ENCODE measurements at regions not wholly inside any gene's neighbourhood (a gene's known extent, or its start where the extent isn't known, plus 50 kb on each side); places are given as distances from the start of the nearest gene placed in this dataset.

GRCh38 chr11:95684170-95684569, 105.4 kb downstream of the FAM76B start:
- H4K5ac ChIP-seq (ENCODE audit: low read depth, low read length), result no peak overlapping the region
- ChIA-PET POLR2A (ENCODE audit: unreplicated experiment) (no interaction called here), CTCF (interaction anchor here (0.6 kb wide), 1 partner anchor 29 kb away, joined by 4 read pairs; no protein-coding TSS in a partner anchor)
- no peaks in the 10 kb centered on the region for H3K9me1 ChIP-seq (ENCODE audit: insufficient read depth, low read length)
- no peaks in the 10 kb centered on the region for H3K9me3 ChIP-seq (ENCODE audit: control insufficient read depth, insufficient read depth, low read length)
- BruUV-seq (replicated peaks), result no TSS peak
- no peak overlapping the region for H2AFZ ChIP-seq (replicated peaks; ENCODE audit: low read length, poor library complexity)
- no peak overlapping the region for H3K27ac ChIP-seq (ENCODE audit: insufficient read depth, low read length)
- H3K9ac ChIP-seq (ENCODE audit: low read depth, low read length), result no peak overlapping the region
- DNase-seq (no peak), ATAC-seq (ENCODE audit: low read depth) (no peak)
- no peaks in the 10 kb centered on the region for H3K36me3 ChIP-seq (ENCODE audit: control insufficient read depth, insufficient read depth, low read length)
- H3K23ac ChIP-seq (ENCODE audit: low read depth, low read length), result no peak overlapping the region
- TF ChIP-seq ELK1 (IDR thresholded peaks at IDR 0.05; ENCODE audit: borderline replicate concordance, low read depth, low read length) (no peak), SMC3 (IDR thresholded peaks at IDR 0.05; ENCODE audit: low read depth, low read length) (no peak), NFE2L2 (IDR thresholded peaks at IDR 0.05; ENCODE audit: low read depth, low read length) (no peak), FOS (IDR thresholded peaks at IDR 0.05; ENCODE audit: low read depth, low read length) (no peak), CEBPB (IDR thresholded peaks at IDR 0.05; ENCODE audit: low read depth, low read length) (no peak), RFX5 (IDR thresholded peaks at IDR 0.05; ENCODE audit: low read depth, low read length) (no peak), MXI1 (IDR thresholded peaks at IDR 0.05; ENCODE audit: borderline replicate concordance, low read depth, low read length) (no peak), MAZ (IDR thresholded peaks at IDR 0.05; ENCODE audit: borderline replicate concordance, low read depth, low read length) (no peak), POLR2A (IDR thresholded peaks at IDR 0.05; ENCODE audit: low read depth, low read length) (no peak), RCOR1 (IDR thresholded peaks at IDR 0.05; ENCODE audit: insufficient replicate concordance, low read length) (no peak), RAD21 (IDR thresholded peaks at IDR 0.05; ENCODE audit: low read length) (no peak), MAFK (IDR thresholded peaks at IDR 0.05; ENCODE audit: low read depth, low read length) (no peak), BHLHE40 (IDR thresholded peaks at IDR 0.05; ENCODE audit: low read depth, low read length) (no peak), CTCF (conservative IDR thresholded peaks at IDR 0.05; ENCODE audit: low read depth, low read length) (no peak)
- WGBS, 2 experiments (ENCODE audit: extremely low coverage in 2 of 2, insufficient read length in 1 of 2), result no CpG with 5 or more reads among the region's 1 CpG
- no peak overlapping the region for H4K91ac ChIP-seq (ENCODE audit: insufficient read depth, low read depth, low read length)
- H4K20me1 ChIP-seq (ENCODE audit: insufficient read depth, low read length), result no peaks in the 10 kb centered on the region
- dilution Hi-C loops (cut with HindIII; ENCODE audit: low sequenced_read_pairs, unreplicated experiment), result no loop called here
- H3K4me3 ChIP-seq (ENCODE audit: insufficient read depth, low read depth, low read length), result no peak overlapping the region
- no peak overlapping the region for H3K4me2 ChIP-seq (ENCODE audit: low read depth, low read length)
- no peak overlapping the region for H2BK15ac ChIP-seq (ENCODE audit: low read depth, low read length)
- H3K18ac ChIP-seq (ENCODE audit: low read depth, low read length), result no peak overlapping the region
- no peak overlapping the region for H4K8ac ChIP-seq (ENCODE audit: low read depth in 2 of 2, low read length in 2 of 2)
- in situ Hi-C loops (cut with MboI; ENCODE audit: low sequenced_read_pairs), result no loop called here
- H3K4me1 ChIP-seq (ENCODE audit: control insufficient read depth, insufficient read depth, low read length), result peaks cover 10% of the 10 kb centered on the region
- no peak overlapping the region for H2AK5ac ChIP-seq (ENCODE audit: low read depth, low read length)
- H3K79me1 ChIP-seq (ENCODE audit: low read depth in 1 of 2, low read length in 2 of 2), result no peaks in the 10 kb centered on the region
- H2BK120ac ChIP-seq (ENCODE audit: low read depth, low read length), result no peak overlapping the region
- H3K56ac ChIP-seq (ENCODE audit: extremely low read depth, insufficient read depth, low read length), result no peak overlapping the region
- H2AK9ac ChIP-seq (replicated peaks; ENCODE audit: low read depth, low read length, poor library complexity), result no peak overlapping the region
- intact Hi-C loops (cut with micrococcal nuclease), result no loop called here
- no peak overlapping the region for H2BK5ac ChIP-seq (ENCODE audit: low read depth, low read length, poor library complexity, severe bottlenecking)
- no peak overlapping the region for H3K4ac ChIP-seq (ENCODE audit: low read depth, low read length)
- H2BK20ac ChIP-seq (ENCODE audit: low read depth, low read length), result no peak overlapping the region
- no peak overlapping the region for H3K14ac ChIP-seq (replicated peaks; ENCODE audit: low read depth, low read length)
- peaks cover 1% of the 10 kb centered on the region; the same call in 1 of the 2 replicates for H3K27me3 ChIP-seq (ENCODE audit: control insufficient read depth, insufficient read depth, low read length)

Measured in IMR-90 (cell line).